RWPE2 (cell line): ENCODE measurements at regions not wholly inside any gene's neighbourhood (a gene's known extent, or its start where the extent isn't known, plus 50 kb on each side); places are given as distances from the start of the nearest gene placed in this dataset.

Experiments
- ATAC-seq: fragments of 200-7000 bp; cut with Tn5 transposase; 3 replicates; pipeline ENCODE4 v1.9.1; 2021; ENCODE audit warnings: low read depth
- DNase-seq: peaks from one replicate; pipeline ENCODE4 v3.0.0-alpha.2; 2020; ENCODE audit warnings: low spot score
- H3K27ac ChIP-seq: fragments of 450-650 bp; 2 replicates; pipeline ENCODE4 v1.5.1; 2017; ENCODE audit warnings: mild to moderate bottlenecking; ENCODE audit not compliant: poor library complexity, severe bottlenecking
- H3K27me3 ChIP-seq: fragments of 250-450 bp; sonication (Bioruptor Pico); 2 replicates; pipeline ENCODE4 v1.5.1; 2021; ENCODE audit warnings: mild to moderate bottlenecking, moderate library complexity; ENCODE audit not compliant: insufficient read depth, poor library complexity, severe bottlenecking
- H3K36me3 ChIP-seq: fragments of 250-450 bp; sonication (Bioruptor Pico); 2 replicates; pipeline ENCODE4 v1.5.1; 2020; ENCODE audit warnings: low read depth, mild to moderate bottlenecking, moderate library complexity
- H3K4me1 ChIP-seq: fragments of 250-450 bp; sonication (Bioruptor Pico); 2 replicates; pipeline ENCODE4 v1.5.1; 2021; ENCODE audit warnings: mild to moderate bottlenecking, moderate library complexity; ENCODE audit not compliant: insufficient read depth, poor library complexity, severe bottlenecking
- H3K4me3 ChIP-seq: fragments of 250-450 bp; sonication (Bioruptor Pico); 2 replicates; pipeline ENCODE4 v1.5.1; 2021; ENCODE audit warnings: mild to moderate bottlenecking, moderate library complexity; ENCODE audit not compliant: severe bottlenecking
- H3K9me3 ChIP-seq: fragments of 250-450 bp; sonication (Bioruptor Pico); 2 replicates; pipeline ENCODE4 v1.5.1; 2021; ENCODE audit warnings: mild to moderate bottlenecking, moderate library complexity; ENCODE audit not compliant: severe bottlenecking
- TF ChIP-seq, protein P1 (sequence below): fragments of 450-650 bp; IDR thresholded peaks from one replicate; pipeline ENCODE4 v1.5.1; 2017; ENCODE audit warnings: mild to moderate bottlenecking, moderate library complexity; ENCODE audit not compliant: poor library complexity, severe bottlenecking

DNA sequence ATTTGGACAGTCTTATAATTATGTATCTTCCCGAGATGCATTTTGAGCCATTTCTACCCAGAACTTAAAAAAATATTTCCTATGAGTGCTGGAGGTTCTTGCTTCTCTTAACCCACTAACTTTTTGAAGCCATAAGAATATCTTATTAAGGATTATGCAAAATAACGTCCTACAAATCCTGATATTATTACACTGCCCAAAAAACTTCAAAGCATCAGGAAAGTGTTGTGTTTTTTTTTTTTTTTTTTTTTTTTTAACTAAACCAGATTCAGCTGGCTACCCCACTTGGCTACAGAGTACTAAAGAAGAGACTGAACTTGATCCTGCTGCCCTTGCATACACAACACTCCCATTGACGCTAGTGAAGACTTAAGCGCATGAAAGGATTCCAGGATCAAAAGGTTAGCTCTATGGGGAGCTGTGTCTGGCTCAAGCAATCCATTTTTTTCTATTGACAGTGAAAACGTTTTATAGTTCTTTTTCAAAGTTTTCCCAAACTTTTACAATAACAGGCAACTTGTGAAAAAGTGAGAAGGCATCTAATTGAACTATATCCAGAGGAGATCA, 141.4 kb downstream of the KCNRG start:
- ATAC-seq (no peak), DNase-seq (no peak)
- Histone ChIP-seq H3K27ac (no peak overlapping the region), H3K36me3 (no peaks in the 10 kb centered on the region), H3K27me3 (no peaks in the 10 kb centered on the region), H3K4me1 (peaks cover 4% of the 10 kb centered on the region), H3K4me3 (no peak overlapping the region), H3K9me3 (no peaks in the 10 kb centered on the region)
- TF ChIP-seq, protein P1, sequence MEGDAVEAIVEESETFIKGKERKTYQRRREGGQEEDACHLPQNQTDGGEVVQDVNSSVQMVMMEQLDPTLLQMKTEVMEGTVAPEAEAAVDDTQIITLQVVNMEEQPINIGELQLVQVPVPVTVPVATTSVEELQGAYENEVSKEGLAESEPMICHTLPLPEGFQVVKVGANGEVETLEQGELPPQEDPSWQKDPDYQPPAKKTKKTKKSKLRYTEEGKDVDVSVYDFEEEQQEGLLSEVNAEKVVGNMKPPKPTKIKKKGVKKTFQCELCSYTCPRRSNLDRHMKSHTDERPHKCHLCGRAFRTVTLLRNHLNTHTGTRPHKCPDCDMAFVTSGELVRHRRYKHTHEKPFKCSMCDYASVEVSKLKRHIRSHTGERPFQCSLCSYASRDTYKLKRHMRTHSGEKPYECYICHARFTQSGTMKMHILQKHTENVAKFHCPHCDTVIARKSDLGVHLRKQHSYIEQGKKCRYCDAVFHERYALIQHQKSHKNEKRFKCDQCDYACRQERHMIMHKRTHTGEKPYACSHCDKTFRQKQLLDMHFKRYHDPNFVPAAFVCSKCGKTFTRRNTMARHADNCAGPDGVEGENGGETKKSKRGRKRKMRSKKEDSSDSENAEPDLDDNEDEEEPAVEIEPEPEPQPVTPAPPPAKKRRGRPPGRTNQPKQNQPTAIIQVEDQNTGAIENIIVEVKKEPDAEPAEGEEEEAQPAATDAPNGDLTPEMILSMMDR = no peak

DNA sequence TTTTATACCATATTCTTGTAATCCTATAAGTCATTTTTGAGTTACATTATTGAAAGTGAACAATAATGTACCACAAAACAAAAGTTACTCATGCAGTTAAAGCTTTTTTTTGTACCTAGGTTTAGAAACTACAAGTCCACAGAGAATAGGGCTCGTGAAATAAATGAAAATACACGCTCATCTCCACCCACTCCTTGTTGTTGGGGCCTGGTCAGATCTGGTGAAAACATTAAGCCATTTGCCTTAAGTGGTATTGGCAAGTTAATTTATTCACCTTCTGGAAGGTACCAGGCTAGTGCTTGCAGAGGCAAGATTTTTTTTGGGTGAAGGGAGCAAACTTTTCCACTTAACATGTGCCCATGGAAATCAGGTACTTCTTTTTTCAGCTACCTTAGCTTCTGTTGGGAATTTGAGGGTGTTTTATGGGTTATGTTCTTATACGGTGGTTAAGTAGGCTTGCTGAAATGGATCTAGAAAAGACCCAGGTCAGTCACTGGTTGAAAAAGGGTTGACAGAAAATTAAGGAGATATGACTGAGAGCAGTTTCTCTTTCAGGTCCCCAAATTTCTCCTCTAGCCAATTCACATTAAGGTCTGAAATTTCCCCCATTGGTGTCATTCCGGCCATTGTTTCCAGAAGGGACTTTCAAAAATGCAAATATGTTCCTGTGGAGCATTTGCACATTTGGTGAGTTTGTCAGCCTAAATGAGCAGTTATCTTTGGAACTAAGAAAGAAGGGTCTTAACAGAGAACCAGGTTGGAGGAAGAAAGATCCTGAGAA, 143.3 kb downstream of the KCNRG start:
- TF ChIP-seq, protein P1 = no peak
- Histone ChIP-seq H3K4me3 (no peak overlapping the region), H3K4me1 (no peaks in the 10 kb centered on the region), H3K27me3 (no peaks in the 10 kb centered on the region), H3K9me3 (no peaks in the 10 kb centered on the region), H3K36me3 (no peaks in the 10 kb centered on the region), H3K27ac (no peak overlapping the region)
- no peak for ATAC-seq
- DNase-seq = no peak

DNA sequence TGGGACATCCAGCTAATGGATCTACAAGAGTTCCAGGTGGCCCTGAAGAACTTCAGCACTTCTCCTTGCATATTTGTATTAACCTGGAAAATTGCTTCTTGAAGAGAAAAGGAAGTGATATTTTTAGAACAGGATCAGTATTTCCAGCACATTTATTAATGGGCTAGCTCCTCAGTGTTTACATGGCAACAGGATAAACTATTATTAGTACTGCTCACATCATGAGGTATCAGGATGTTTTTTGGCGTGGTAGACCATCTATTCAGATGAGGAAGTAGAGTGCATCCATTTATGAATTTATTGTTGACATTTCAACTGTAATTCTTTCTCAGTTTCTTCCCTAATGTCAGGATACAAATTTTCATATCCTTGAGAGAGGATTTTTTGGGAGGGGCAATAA, 144.4 kb downstream of the KCNRG start:
- ATAC-seq (no peak), DNase-seq (no peak)
- Histone ChIP-seq H3K4me1 (no peaks in the 10 kb centered on the region), H3K27ac (no peak overlapping the region), H3K4me3 (no peak overlapping the region), H3K36me3 (no peaks in the 10 kb centered on the region), H3K27me3 (no peaks in the 10 kb centered on the region), H3K9me3 (no peaks in the 10 kb centered on the region)
- TF ChIP-seq, protein P1 = no peak

DNA sequence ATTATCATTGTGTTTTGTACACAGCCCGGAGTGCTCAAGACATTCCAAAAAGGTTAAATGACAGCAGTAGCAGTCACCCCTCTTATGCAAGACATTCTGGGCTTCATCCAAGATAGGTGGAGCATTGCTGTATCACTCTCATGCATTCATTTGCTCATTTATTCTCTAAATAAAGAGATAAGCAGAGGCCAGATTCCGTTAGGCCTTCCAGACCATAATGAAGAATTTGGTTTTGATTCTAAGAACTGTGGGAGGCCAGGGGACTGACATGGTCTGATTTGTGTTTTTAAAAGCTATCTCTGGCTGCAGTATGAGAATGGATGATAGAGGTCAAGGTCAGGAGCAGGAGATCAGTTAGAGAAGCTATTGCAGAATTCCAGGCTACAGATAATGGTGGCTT, 145.8 kb downstream of the KCNRG start:
- Histone ChIP-seq H3K4me1 (no peaks in the 10 kb centered on the region), H3K27me3 (no peaks in the 10 kb centered on the region), H3K27ac (no peak overlapping the region), H3K36me3 (no peaks in the 10 kb centered on the region), H3K9me3 (no peaks in the 10 kb centered on the region), H3K4me3 (no peak overlapping the region)
- ATAC-seq (peak; percentile 63; the same call in 1 of the 3 replicates), DNase-seq (no peak)
- TF ChIP-seq, protein P1 = no peak

DNA sequence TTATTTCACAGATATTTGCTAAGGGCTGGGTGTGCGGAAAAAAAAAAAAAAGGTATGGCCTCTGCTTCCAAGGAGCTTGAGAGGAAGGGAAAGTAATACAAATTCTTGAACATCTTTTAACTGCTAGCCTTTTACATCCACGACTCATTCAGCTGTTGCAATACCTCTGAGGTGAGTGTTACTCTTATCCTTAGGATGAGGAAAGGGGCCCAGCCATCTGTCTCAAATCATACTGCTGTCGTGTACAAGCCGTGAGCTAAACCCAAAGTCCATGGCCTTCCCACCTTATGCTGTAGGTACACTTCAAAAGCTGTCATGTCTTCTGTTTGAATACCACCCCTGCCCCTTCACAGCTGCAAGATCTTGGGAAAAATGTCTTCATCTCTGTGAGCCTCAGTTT, 146.8 kb downstream of the KCNRG start:
- ATAC-seq (no peak), DNase-seq (no peak)
- no peak overlapping the region for H3K4me3 ChIP-seq
- no peak overlapping the region for H3K27ac ChIP-seq
- TF ChIP-seq, protein P1 = no peak
- H3K27me3 ChIP-seq = no peaks in the 10 kb centered on the region
- no peaks in the 10 kb centered on the region for H3K36me3 ChIP-seq
- H3K9me3 ChIP-seq = no peaks in the 10 kb centered on the region
- no peaks in the 10 kb centered on the region for H3K4me1 ChIP-seq
